GM12891 (cell line): ENCODE measurements at regions not wholly inside any gene's neighbourhood (a gene's known extent, or its start where the extent isn't known, plus 50 kb on each side); places are given as distances from the start of the nearest gene placed in this dataset.
"Not testable (repeated sequence)": the region's sequence is repeated elsewhere in the genome, so short reads cannot be mapped to it uniquely, and the experiment has no call there.

Source experiments
- DNase-seq: peaks from one replicate; pipeline ENCODE4 v3.0.0; 2011; ENCODE audit warnings: low spot score; ENCODE audit not compliant: insufficient read length
- FAIRE-seq: peaks from 2 replicates; lab custom pipeline; 2011; peaks lifted over from hg19 to GRCh38; lab: Jason Lieb, UNC
- PAX5 ChIP-seq: IDR thresholded peaks from 2 replicates; pipeline ENCODE4 v1.6.1; 2011; ENCODE audit warnings: low read length, moderate library complexity, mild to moderate bottlenecking; ENCODE audit not compliant: insufficient read depth, severe bottlenecking
- POLR2A ChIP-seq: IDR thresholded peaks from 2 replicates; pipeline ENCODE4 v1.6.1; 2011; ENCODE audit warnings: low read depth, low read length, control low read depth
- POLR2AphosphoS5 ChIP-seq: IDR thresholded peaks from 2 replicates; pipeline ENCODE4 v1.6.1; 2011; ENCODE audit warnings: low read depth, low read length, control low read depth
- POU2F2 ChIP-seq: IDR thresholded peaks from 2 replicates; pipeline ENCODE4 v1.6.1; 2011; ENCODE audit warnings: low read depth, mild to moderate bottlenecking, control low read depth, low read length, moderate library complexity
- SPI1 ChIP-seq: IDR thresholded peaks from 2 replicates; pipeline ENCODE4 v1.6.1; 2011; ENCODE audit warnings: low read depth, low read length, control low read depth
- TAF1 ChIP-seq: IDR thresholded peaks from 2 replicates; pipeline ENCODE4 v1.6.1; 2011; ENCODE audit warnings: low read depth, low read length, control low read depth

DNA sequence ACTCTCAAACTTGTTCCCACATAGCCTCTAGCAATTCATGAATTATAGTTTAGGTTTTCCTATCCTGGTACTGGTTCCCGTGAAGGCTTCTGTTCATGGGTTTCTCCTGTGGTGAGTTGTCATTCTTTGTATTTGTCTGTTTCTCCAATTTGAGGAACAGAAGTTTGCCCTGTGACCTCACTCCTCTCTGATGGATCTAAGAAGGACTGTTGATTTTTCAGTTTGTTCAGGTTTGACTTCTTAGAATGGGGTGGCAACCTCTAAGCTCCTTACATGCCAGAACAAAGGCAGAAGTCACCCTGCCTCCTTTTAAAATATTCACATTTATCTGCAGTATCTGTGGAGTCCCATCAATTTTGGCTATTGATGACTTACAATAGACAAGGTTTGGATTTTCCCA, 354.0 kb downstream of the SPRY2 start:
- FAIRE-seq = no peak
- DNase-seq = no peak
- TF ChIP-seq POU2F2 = no peak
- no peak for TF ChIP-seq PAX5
- TF ChIP-seq POLR2A = no peak
- no peak for TF ChIP-seq SPI1
- no peak for TF ChIP-seq TAF1
- no peak for TF ChIP-seq POLR2AphosphoS5

GRCh38 chr13:79974935-79975650, 365.8 kb downstream of the SPRY2 start:
- DNase-seq, FAIRE-seq: not testable (repeated sequence)

DNA sequence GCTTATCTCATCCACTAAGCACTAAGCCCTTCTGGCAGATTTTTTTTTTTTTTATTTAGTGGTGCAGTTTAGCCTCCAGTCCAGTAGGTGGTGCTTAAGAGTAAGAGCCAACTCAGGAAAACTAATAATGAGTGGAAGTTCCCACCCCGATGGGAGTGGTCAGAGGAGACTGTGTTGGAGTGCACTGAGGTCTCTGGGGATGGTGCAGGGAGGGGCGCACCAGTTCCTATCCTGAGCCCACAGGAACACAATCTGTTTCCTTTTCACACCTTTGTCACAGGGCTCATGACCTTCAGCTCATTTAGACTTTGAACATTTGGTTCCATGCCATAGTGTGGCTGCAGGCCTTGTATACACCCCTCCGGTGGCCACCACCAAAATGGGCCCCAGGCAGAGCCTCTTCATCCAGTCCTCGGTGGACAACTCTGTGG, 367.4 kb downstream of the SPRY2 start:
- no peak for TF ChIP-seq PAX5
- TF ChIP-seq POLR2A = no peak
- TF ChIP-seq POLR2AphosphoS5 = no peak
- no peak for TF ChIP-seq SPI1
- no peak for TF ChIP-seq POU2F2
- TF ChIP-seq TAF1 = no peak
- no peak for DNase-seq
- FAIRE-seq = peak; percentile 47

DNA sequence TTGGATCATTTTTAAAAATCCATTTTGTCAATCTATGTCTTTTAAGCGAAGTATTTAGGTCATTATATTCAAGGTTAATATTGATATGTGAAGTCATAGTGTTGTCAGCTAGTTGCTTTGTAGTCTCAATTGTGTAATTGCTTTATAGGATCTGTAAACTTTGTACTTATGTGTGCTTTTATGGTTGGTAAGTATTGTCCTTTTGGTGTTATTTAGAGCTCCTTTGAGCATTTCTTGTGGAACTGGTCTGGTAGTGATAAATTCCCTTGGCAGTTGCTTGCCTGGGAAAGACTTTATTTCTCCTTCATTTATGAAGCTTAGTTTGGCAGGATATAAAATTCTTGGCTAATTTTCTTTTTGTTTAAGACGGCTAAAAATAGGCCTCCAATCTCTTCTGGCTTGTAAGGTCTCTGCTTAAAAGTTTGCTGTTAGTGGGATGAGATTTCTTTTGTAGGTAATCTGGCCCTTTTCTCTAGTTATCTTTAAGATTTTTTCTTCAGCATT, 368.8 kb downstream of the SPRY2 start:
- FAIRE-seq (no peak), DNase-seq (no peak)
- TF ChIP-seq POLR2A (no peak), PAX5 (no peak)

GRCh38 chr13:79966493-79966895, 374.4 kb downstream of the SPRY2 start:
- DNase-seq (no peak), FAIRE-seq (no peak)
- TF ChIP-seq TAF1 = no peak
- no peak for TF ChIP-seq PAX5
- no peak for TF ChIP-seq POU2F2
- TF ChIP-seq SPI1 = no peak
- no peak for TF ChIP-seq POLR2A
- TF ChIP-seq POLR2AphosphoS5 = no peak

- FAIRE-seq (no peak), DNase-seq (no peak)
- TF ChIP-seq TAF1 (no peak), SPI1 (no peak), POLR2AphosphoS5 (no peak), PAX5 (no peak), POLR2A (no peak), POU2F2 (no peak)
These were observed 374.9 kb downstream of the SPRY2 start for GRCh38 chr13:79966059-79966458.

DNA sequence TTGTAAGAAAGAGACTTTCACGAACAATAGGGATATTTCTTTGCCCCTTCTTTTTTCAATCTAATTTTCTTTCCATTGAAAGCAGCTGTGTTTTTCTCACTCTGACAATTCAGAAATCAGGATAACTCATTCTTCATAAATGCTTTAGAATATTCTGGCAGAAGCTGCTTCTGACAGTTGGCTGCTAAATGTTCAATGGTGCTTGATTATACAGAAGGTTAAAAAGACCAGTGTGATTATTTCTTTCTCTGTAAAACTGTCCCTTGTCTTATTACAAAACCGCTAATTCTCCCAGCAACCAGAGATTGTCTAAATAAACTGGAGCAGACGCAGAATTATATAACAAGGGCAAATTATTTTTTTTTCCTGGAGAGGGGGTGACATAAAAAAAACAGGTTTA, 394.4 kb downstream of the SPRY2 start:
- no peak for TF ChIP-seq SPI1
- no peak for TF ChIP-seq TAF1
- TF ChIP-seq POLR2AphosphoS5 = no peak
- TF ChIP-seq PAX5 = no peak
- no peak for TF ChIP-seq POLR2A
- TF ChIP-seq POU2F2 = no peak
- FAIRE-seq (no peak), DNase-seq (no peak)

GRCh38 chr13:79943346-79944023, 397.4 kb downstream of the SPRY2 start:
- DNase-seq (no peak), FAIRE-seq (no peak)
- TF ChIP-seq POLR2A (no peak), SPI1 (no peak)

GRCh38 chr13:79941752-79942151, 399.2 kb downstream of the SPRY2 start:
- TF ChIP-seq PAX5 (no peak), POU2F2 (no peak), SPI1 (no peak), POLR2AphosphoS5 (no peak), TAF1 (no peak), POLR2A (no peak)
- DNase-seq (no peak), FAIRE-seq (no peak)

- TF ChIP-seq TAF1 = no peak
- TF ChIP-seq PAX5 = no peak
- no peak for TF ChIP-seq POLR2AphosphoS5
- FAIRE-seq (no peak), DNase-seq (no peak)
These were observed 401.2 kb downstream of the SPRY2 start for GRCh38 chr13:79939689-79940088.
